ENCODE measurements at regions not wholly inside any gene's neighbourhood (a gene's known extent, or its start where the extent isn't known, plus 50 kb on each side); places are given as distances from the start of the nearest gene placed in this dataset.

DNA sequence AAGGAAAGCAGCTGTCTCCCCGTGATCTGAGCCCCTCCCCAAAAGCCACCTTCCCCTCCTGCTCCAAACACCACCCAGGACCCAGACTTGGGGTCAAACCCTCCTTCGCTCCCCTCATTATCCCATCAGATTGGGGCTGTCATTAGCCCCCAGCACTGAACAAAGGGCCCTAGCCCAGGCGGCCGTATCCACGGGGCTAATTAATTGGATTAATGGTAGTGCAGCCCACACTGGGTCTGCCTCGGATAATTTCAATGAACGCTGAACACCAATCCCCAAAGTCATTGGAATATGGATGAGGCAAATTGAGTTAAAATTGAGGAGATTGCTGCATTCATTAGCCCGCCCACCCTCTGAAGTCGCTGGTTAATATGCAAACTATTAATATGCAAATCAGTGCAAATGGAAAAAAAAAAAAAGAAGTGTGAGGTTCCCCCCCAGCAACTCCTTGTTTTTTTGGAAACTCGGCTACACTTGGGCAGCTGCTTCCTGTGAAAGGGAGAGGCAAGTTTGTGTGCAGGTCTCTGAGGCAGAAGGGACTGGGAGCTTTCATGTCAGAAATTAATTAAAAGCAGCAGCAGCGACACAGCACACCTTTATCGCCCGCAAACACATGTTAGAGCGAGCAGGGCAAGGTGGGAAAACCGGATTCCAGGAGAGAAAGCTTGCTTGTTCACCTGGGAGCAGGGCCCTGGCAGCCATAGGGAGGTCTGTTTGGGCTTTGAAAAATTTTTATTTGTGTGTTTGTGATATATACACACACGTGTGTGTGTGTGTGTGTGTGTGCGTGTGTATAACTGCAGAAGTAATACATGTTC lies 517.8 kb downstream of the MIAT start:
- DNase-seq (ENCODE audit: low spot score), result no peak

DNA sequence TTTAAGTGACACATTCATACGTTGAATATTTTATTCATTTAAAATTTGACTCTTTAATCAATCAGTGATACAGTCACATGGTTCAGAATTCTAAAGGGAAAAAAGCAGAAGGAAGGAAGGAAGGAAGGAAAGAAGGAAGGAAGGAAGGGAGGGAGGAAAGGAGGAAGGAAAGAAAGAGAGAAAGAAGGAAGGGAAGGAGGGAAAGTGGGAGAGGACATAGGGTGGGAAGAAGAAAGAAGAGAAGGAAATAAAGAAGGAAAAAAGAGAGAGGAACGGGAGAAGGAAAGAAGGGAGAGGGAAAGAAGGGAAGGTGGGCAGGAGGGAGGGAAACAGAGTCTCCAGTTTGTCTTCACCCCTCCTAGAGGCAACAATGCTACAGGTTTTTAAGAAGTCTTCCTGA lies 518.6 kb downstream of the MIAT start:
- DNase-seq (ENCODE audit: low spot score), result no peak

- no peak for DNase-seq (ENCODE audit: low spot score)
Observed at GRCh38 chr22:27179161-27179560, 521.8 kb downstream of the MIAT start.

- no peak for DNase-seq (ENCODE audit: low spot score)
Observed at GRCh38 chr22:27181537-27181936, 524.1 kb downstream of the MIAT start.

- DNase-seq (ENCODE audit: low spot score), result no peak
Observed at GRCh38 chr22:27183474-27183873, 526.1 kb downstream of the MIAT start.

- DNase-seq (ENCODE audit: low spot score), result no peak
Observed at GRCh38 chr22:27185099-27185709, 527.8 kb downstream of the MIAT start.

DNA sequence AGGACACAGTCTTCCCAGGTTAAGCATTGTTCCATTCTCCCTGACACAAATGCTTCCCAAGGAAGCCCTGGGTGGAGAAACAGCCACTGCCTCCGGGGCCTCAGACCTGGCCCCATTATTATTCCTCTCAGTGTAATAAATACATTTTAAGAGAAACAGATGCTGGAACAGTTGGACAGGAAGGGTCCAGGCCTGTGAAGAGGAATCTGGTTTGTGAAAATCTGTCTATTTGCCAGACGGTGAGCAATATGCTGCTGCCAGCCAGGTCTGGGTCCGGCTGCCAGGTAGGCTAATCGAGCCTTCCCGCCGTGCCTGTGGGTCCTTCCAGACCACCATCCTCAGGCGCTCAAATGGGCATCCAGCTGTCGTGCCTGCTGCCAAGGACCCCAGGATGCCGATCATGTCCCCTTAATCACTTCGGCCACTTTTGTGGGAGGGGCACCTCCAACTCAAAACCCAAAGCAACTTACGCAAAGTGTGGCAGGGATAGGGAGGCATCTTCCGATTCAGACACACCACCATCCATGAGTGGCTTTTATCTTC lies 528.4 kb downstream of the MIAT start:
- no peak for DNase-seq (ENCODE audit: low spot score)

- no peak for DNase-seq (ENCODE audit: low spot score)
Observed at GRCh38 chr22:27186643-27187042, 529.3 kb downstream of the MIAT start.

GRCh38 chr22:27192135-27192829 lies 534.9 kb downstream of the MIAT start:
- DNase-seq (ENCODE audit: low spot score), result no peak

DNA sequence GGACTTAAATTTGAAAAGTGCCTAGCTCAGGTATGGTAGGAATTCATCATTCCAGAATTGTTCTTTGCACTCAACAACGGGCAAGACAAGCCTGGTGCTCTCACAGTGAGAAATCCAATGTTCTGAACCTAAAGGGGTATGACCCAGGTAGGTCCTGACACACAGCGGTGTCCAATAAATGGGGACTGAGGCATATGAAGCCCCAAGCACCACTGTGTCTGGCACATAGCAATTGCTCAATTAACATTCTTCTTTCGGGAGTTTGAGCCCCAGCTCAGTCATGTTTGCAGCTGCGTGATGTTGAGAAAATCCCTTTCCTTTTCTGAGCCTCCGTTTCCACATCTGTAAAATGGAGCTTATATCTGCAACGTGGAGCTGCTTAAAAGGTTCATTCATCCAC lies 535.8 kb downstream of the MIAT start:
- no peak for DNase-seq (ENCODE audit: low spot score)

- DNase-seq (ENCODE audit: low spot score), result no peak
Observed at GRCh38 chr22:27193636-27194035, 536.2 kb downstream of the MIAT start.

DNA sequence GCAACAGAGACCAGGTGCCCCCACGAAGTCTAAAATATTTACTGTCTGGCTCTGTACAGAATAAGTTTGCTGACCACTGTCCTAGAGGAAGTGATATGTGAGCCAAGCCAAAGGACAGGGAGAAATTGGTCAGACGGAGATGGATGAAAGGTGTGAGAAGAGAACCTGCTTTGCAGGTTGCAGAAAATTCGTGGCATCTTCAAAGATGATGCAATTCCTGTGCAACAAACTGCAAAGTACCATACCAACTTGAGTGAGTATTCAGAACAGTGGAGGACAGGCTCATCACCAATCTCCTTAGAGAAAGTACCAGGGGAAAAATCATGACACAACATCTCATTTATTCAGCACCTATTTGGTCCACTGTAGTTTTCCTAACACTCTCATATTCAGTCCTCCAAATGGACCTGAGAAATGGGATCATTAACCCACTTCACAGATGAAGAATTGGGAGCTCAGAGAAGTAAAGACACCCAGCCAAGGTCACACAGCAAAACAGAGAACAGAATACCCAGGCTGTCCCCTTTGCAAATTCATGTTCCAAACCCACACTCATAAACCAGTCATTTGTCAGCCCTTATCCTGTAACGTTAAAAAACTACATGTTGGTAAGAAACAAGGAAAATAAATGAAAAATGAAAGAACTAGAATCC lies 536.8 kb downstream of the MIAT start:
- no peak for DNase-seq (ENCODE audit: low spot score)

DNA sequence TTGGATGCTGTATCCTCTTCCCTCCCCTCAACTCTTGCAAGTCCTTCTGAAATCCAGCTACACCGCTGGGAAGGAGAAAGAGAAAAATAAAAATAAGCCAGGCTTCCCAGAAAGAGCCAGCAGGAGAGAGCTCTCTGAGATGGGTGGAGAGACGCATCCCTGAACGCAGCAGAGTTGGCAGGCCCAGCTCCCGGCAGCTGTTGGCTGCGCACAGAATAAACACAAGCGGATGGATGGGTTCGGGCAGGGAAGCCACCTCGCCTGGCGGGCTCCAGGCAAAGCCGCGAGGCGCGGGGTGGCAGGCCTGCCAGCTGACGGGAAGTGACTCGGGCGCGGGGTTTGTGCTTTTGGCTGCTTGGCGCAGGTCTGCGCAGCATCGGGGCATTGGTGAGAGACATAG lies 537.7 kb downstream of the MIAT start:
- DNase-seq (ENCODE audit: low spot score), result no peak

DNA sequence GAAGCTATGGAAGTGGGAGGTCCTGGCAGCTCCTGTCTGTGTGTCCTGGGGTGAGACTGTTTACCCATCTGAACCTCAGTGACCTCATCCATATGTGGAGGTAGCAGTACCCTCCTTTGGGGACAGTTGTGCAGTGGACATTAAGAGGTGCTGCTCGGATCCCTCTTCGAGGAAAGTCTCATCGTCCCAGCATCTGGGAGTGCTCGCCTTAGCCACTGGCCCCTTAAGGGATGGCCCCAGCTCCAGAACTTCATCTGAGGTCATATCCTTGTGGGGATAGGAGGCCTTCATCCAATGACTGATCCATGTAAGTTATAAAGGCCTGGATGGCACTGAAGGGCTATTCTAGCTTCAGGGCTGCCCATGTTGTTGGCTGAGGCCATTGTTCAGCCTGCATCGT lies 538.1 kb downstream of the MIAT start:
- no peak for DNase-seq (ENCODE audit: low spot score)

DNA sequence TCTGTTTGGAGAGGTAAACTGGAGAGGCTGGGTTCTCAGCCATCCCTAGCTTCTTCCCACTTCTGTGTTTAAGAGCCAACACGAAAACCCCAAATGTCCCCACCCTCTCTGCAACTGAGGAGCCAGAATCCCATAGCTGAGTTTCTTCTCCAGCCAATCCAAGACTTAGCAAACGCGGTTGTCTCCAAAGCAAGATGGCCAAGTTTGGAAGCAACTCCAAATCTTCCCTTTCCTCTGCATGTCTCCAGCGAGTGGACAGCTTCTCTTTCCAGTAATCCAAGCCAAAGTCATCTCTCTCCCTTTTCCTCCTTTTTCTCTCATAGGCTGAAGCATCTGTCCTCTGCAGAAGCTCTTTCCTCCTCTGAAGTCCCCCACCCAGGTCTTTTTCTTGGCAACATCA lies 539.2 kb downstream of the MIAT start:
- no peak for DNase-seq (ENCODE audit: low spot score)

GRCh38 chr22:27197052-27197451 lies 539.7 kb downstream of the MIAT start:
- DNase-seq (ENCODE audit: low spot score), result no peak

DNA sequence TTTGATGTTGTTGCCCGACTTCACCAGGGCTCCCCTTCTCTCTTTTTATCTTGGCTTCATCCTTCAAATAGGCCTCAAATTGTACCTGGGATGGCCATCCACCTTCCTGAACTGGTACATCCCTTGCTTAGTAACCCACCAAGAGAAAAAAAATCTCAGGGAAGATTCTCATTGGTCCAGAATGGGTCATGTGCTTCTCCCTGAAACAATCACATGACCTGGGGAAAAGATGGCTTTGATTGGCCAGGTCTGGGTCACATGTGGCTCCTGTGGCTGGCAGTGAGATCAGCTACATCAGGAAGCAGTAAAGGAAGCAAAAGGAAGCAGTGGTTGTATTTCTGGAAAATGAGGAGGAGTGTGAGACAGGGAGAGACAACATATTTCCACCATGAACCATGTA lies 540.2 kb downstream of the MIAT start:
- DNase-seq (ENCODE audit: low spot score), result no peak

- no peak for DNase-seq (ENCODE audit: low spot score)
Observed at GRCh38 chr22:27198518-27199035, 541.2 kb downstream of the MIAT start.

- no peak for DNase-seq (ENCODE audit: low spot score)
Observed at GRCh38 chr22:27199354-27199753, 542.0 kb downstream of the MIAT start.

DNA sequence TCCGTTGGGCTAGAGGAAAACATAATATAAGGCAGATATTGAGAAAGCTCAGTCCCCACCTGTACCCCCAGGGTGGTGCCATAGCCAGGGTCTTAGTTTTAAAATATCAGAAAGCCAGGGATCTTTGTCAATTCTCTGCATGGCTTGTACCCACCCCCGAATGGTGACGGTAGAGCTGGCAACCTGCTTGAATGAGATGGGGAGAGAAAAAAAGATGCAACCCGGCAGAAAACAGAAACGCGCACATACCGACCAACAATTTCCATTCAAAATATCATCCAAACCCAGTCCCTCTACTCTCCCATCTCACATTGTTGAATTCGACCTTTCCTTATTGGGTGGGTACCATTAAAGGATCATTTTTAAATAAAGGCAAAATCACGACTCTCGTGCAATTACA lies 543.9 kb downstream of the MIAT start:
- no peak for DNase-seq (ENCODE audit: low spot score)

DNA sequence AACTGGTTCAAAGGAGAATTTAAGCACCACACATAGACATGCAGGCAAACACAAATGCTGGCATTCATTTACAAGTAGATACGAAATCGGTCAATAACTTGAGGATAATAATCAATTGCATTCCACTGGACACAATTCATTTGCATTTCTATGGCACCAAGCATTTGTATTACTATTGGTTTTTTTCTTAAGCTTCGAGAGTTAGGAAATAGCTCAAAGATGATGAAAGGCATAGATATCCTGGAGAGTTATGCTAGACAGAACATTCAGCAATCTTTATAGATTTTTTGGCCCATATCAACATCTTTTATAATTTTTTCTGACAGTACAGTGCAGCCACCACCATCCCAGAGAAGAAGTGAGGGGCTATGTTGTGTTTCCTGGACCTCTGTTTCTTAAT lies 544.4 kb downstream of the MIAT start:
- DNase-seq (ENCODE audit: low spot score), result no peak

- DNase-seq (ENCODE audit: low spot score), result no peak
Observed at GRCh38 chr22:27203276-27203660, 545.9 kb downstream of the MIAT start.
